ENCODE measurements at regions not wholly inside any gene's neighbourhood (a gene's known extent, or its start where the extent isn't known, plus 50 kb on each side); places are given as distances from the start of the nearest gene placed in this dataset.
"Not testable (repeated sequence)": the region's sequence is repeated elsewhere in the genome, so short reads cannot be mapped to it uniquely, and the experiment has no call there.

- TF ChIP-seq CTCF (conservative IDR thresholded peaks at IDR 0.05), result no peak
- no peak overlapping the region for H3K27ac ChIP-seq
Observed at GRCh38 chr12:73629893-73630831, 907.5 kb upstream of the ATXN7L3B start.

- no peak for TF ChIP-seq CTCF (conservative IDR thresholded peaks at IDR 0.05)
- no peak overlapping the region for H3K27ac ChIP-seq
Observed at GRCh38 chr12:73632191-73632590, 905.4 kb upstream of the ATXN7L3B start.

GRCh38 chr12:73632661-73633060 is 905.0 kb upstream of the ATXN7L3B start:
- no peak overlapping the region for H3K27ac ChIP-seq
- TF ChIP-seq CTCF (conservative IDR thresholded peaks at IDR 0.05), result no peak

- not testable (repeated sequence) for H3K27ac ChIP-seq
Observed at GRCh38 chr12:73639397-73639796, 898.2 kb upstream of the ATXN7L3B start.

GRCh38 chr12:73656375-73656774 is 881.3 kb upstream of the ATXN7L3B start:
- H3K27ac ChIP-seq, result no peak overlapping the region
- no peak; the same call in 1 of the 2 replicates for TF ChIP-seq CTCF (conservative IDR thresholded peaks at IDR 0.05)

- no peak overlapping the region for H3K27ac ChIP-seq
- TF ChIP-seq CTCF (conservative IDR thresholded peaks at IDR 0.05), result no peak
Observed at GRCh38 chr12:73659802-73660201, 877.8 kb upstream of the ATXN7L3B start.

- no peak for TF ChIP-seq CTCF (conservative IDR thresholded peaks at IDR 0.05)
- H3K27ac ChIP-seq, result no peak overlapping the region
Observed at GRCh38 chr12:73665193-73665592, 872.4 kb upstream of the ATXN7L3B start.

GRCh38 chr12:73671550-73671949 is 866.1 kb upstream of the ATXN7L3B start:
- not testable (repeated sequence) for H3K27ac ChIP-seq
